ENCODE measurements at regions not wholly inside any gene's neighbourhood (a gene's known extent, or its start where the extent isn't known, plus 50 kb on each side); places are given as distances from the start of the nearest gene placed in this dataset.

DNA sequence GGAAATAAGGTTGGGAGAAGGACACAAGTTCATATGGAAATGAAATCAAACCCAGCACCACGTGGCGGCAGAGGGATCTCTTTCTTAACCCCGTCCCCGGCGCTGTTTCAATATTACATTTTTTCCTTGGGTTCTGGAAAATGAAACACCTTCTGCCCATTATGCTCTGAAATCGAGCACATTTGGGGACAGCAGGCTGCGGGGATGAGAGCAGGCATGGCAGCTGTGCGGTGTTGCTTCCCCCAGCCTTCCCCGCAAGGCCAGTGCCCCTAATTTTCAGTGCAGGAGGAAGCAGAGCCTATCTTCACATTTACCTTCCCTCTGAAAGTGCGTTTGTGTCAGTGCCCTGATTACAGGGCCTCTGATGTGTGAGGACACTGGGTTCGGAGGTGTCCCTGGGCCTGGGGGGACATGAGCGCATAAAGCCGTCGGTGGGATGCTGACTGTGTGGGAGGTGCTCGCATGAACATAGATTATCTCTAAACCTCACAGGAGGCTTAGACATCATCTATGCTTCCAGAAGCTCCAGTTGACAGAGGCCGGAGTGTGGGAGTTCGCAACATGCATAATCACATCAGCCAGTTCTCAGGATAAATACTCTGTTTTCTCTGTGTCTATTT is 921.3 kb downstream of the BRD1 start:
- TF ChIP-seq CTCF (IDR thresholded peaks at IDR 0.05) (no peak), POLR2A (IDR thresholded peaks at IDR 0.05) (no peak), EP300 (IDR thresholded peaks at IDR 0.05) (no peak)
- Histone ChIP-seq H3K9me3 (no peaks in the 10 kb centered on the region), H3K27me3 (no peaks in the 10 kb centered on the region), H3K4me1 (no peaks in the 10 kb centered on the region), H3K27ac (no peak overlapping the region), H3K4me3 (no peak overlapping the region), H3K36me3 (no peaks in the 10 kb centered on the region)
- WGBS, 2 donors: 60 to 69% methylated on average over 17 of the region's 17 CpGs
- no peak for DNase-seq (ENCODE audit: low spot score in 2 of 2)

DNA sequence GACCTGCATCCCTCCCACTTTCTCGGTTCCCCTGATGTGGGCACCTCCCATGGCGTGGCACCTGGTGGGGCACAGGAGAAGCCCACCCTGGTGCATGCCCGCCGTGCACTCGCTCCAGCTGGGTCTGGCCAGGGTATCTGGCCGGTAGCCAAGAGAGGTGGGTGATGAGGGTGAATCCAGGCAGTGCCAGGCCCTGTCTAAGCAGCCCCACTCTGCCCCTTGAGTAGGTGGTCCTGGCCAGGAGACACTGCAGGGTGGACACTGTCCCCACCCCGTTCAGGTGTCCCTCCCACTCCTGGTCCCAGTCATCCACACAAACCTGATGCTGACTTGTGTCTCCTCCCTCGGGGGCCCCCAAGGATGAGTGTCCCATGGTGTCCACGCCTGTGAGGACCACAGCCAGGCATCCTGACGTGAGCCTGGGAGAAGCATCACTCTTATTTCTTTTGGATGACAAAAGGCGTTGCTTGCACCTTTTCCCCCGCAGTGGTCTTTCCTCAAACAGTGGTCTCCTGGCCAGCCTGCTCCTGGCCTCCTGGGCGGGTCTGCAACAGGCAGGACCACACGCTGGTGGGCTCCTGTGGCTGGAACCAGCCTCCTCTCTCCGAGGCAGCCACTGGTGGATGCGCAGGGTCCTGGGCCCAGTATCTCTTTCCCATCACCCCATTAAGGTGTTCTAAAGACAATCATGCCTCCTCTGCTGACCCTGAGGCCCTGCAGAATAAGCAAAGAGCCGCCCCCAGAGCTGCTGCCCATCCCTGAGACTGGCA is 922.3 kb downstream of the BRD1 start:
- DNase-seq (ENCODE audit: low spot score in 2 of 2): no peak
- Histone ChIP-seq H3K27me3 (no peaks in the 10 kb centered on the region), H3K27ac (no peak overlapping the region), H3K4me1 (no peaks in the 10 kb centered on the region), H3K4me3 (no peak overlapping the region), H3K36me3 (no peaks in the 10 kb centered on the region), H3K9me3 (no peaks in the 10 kb centered on the region)
- 88 to 93% methylated on average over 17 of the region's 17 CpGs for WGBS, 2 donors
- TF ChIP-seq EP300 (IDR thresholded peaks at IDR 0.05) (no peak), CTCF (IDR thresholded peaks at IDR 0.05) (no peak), POLR2A (IDR thresholded peaks at IDR 0.05) (no peak)

GRCh38 chr22:48902983-48903650 is 924.6 kb downstream of the BRD1 start:
- 69 to 81% methylated on average over 20 to 21 of the region's 25 CpGs for WGBS, 2 donors
- H3K27me3 ChIP-seq: no peaks in the 10 kb centered on the region
- TF ChIP-seq EP300 (IDR thresholded peaks at IDR 0.05) (no peak), POLR2A (IDR thresholded peaks at IDR 0.05) (no peak), CTCF (IDR thresholded peaks at IDR 0.05) (no peak)
- no peaks in the 10 kb centered on the region for H3K4me1 ChIP-seq
- no peaks in the 10 kb centered on the region for H3K9me3 ChIP-seq
- H3K4me3 ChIP-seq: no peak overlapping the region
- no peak for DNase-seq (ENCODE audit: low spot score in 2 of 2)
- no peak overlapping the region for H3K27ac ChIP-seq
- no peaks in the 10 kb centered on the region for H3K36me3 ChIP-seq

DNA sequence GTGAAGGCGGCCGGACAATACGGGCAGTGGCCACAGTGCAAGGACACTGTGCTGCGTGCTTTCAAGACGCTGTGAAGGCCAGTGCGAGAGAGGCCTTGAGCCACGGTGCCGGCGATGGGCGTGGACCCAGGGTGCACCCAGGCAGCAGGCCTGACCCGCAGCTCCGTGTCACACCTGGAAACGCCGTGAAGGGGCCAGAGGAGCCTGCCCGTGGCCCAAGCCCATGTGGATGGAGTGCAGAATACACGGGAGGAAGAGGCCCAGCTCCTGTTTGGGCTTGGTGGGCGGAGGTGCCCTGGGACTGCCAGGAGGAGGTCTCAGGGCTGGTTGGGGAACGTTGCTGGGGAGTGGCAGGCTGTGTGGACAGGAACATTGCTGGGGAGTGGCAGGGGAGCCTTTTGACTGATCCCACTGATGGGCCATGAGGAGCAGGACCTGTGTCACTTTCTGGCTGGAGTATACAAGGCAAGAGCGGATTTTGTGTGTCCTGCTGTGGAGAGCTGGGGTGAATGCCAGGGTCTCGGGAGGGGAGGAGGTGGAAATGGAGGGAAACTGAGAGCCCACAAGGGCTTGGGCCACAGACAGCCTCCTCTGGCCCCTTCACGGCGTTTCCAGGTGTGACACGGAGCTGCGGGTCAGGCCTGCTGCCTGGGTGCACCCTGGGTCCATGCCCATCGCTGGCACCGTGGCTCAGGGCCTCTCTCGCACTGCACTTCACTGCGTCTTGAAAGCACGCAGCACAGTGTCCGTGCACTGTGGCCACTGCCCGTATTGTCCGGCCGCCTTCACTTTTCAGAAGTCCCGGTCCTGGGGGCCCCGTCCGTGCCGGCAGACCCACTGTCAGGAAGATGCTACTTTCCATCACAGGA is 925.4 kb downstream of the BRD1 start:
- Histone ChIP-seq H3K4me1 (no peaks in the 10 kb centered on the region), H3K9me3 (no peaks in the 10 kb centered on the region), H3K27me3 (no peaks in the 10 kb centered on the region), H3K36me3 (no peaks in the 10 kb centered on the region), H3K4me3 (no peak overlapping the region), H3K27ac (no peak overlapping the region)
- TF ChIP-seq EP300 (IDR thresholded peaks at IDR 0.05) (no peak), POLR2A (IDR thresholded peaks at IDR 0.05) (no peak)
- WGBS, 2 donors: 89 to 90% methylated on average over 37 of the region's 37 CpGs
- DNase-seq (ENCODE audit: low spot score in 2 of 2): no peak

DNA sequence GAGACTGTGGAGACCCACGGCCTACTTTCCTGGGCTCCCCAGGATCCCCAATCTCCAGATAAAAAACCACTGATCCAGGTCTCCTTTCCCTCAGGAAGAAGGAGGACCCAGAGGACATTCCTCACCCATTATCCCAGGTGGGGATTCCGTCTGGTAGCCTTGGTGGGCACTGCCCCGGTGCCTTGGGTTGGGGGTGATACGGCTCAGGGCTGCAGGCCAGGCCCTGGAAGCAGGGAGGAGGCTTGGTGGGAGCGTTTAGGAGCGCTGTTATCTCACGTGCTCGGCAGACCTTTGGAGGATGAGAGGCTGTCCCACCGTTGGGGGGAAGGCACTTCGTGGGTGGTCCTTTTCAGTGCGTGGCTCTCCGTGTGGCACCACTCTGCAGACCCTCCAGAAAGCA is 926.3 kb downstream of the BRD1 start:
- no peak overlapping the region for H3K27ac ChIP-seq
- H3K9me3 ChIP-seq: no peaks in the 10 kb centered on the region
- no peaks in the 10 kb centered on the region for H3K27me3 ChIP-seq
- WGBS, 2 donors: 85 to 86% methylated on average over 4 to 6 of the region's 12 CpGs
- TF ChIP-seq CTCF (IDR thresholded peaks at IDR 0.05): no peak
- TF ChIP-seq POLR2A (IDR thresholded peaks at IDR 0.05): no peak
- no peak for TF ChIP-seq EP300 (IDR thresholded peaks at IDR 0.05)
- peaks cover 0 to 7% (median 0%) of the 10 kb centered on the region in 4 donors for H3K4me1 ChIP-seq
- H3K4me3 ChIP-seq: no peak overlapping the region
- no peaks in the 10 kb centered on the region for H3K36me3 ChIP-seq
- DNase-seq (ENCODE audit: low spot score in 2 of 2): no peak

Measured in tibial nerve (tissue), 4 donors.